ENCODE measurements at regions not wholly inside any gene's neighbourhood (a gene's known extent, or its start where the extent isn't known, plus 50 kb on each side); places are given as distances from the start of the nearest gene placed in this dataset.
A peak's percentile ranks its signal among the peaks of the same experiment; 100 is the strongest.

DNA sequence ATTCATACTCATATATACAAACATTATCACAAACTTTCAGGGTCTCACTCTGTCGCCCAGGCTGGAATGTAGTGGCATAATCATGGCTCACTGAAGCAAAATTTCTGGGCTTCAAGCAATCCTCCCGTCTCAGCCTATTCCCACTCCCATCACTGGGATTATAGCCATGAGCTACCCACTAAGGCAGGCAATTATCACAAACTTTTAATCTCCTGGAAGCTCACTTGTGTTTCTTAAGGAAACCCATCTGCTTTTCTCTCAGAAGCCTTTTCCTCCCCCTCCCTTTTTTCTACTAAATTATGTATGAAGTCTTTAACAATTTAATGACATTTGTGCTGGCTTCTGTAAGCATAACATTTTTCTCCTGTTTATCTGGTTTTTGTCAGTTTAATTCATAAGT lies 170.5 kb downstream of the AREG start:
- in situ Hi-C loops (cut with HindIII; ENCODE audit: low sequenced_read_pairs), result no loop called here
- no peak for DNase-seq (ENCODE audit: low read depth, low spot score)
- TF ChIP-seq, protein P1, sequence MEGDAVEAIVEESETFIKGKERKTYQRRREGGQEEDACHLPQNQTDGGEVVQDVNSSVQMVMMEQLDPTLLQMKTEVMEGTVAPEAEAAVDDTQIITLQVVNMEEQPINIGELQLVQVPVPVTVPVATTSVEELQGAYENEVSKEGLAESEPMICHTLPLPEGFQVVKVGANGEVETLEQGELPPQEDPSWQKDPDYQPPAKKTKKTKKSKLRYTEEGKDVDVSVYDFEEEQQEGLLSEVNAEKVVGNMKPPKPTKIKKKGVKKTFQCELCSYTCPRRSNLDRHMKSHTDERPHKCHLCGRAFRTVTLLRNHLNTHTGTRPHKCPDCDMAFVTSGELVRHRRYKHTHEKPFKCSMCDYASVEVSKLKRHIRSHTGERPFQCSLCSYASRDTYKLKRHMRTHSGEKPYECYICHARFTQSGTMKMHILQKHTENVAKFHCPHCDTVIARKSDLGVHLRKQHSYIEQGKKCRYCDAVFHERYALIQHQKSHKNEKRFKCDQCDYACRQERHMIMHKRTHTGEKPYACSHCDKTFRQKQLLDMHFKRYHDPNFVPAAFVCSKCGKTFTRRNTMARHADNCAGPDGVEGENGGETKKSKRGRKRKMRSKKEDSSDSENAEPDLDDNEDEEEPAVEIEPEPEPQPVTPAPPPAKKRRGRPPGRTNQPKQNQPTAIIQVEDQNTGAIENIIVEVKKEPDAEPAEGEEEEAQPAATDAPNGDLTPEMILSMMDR (IDR thresholded peaks at IDR 0.05; ENCODE audit: low read depth, low read length), result no peak

GRCh38 chr4:74618166-74618565 lies 173.2 kb downstream of the AREG start:
- H3K4me3 ChIP-seq (ENCODE audit: low read depth, low read length), result no peak overlapping the region
- TF ChIP-seq, protein P1 (IDR thresholded peaks at IDR 0.05; ENCODE audit: low read depth, low read length), result no peak
- no peak for DNase-seq (ENCODE audit: low read depth, low spot score)
- in situ Hi-C loops (cut with HindIII; ENCODE audit: low sequenced_read_pairs), result no loop called here

More for the DNA sequence above, 170.5 kb downstream of the AREG start:
- H3K4me3 ChIP-seq (ENCODE audit: low read depth, low read length), result no peak overlapping the region

- no peak overlapping the region for H3K4me3 ChIP-seq (ENCODE audit: low read depth, low read length)
- in situ Hi-C loops (cut with HindIII; ENCODE audit: low sequenced_read_pairs), result no loop called here
- DNase-seq (ENCODE audit: low read depth, low spot score), result peak; percentile 51
- TF ChIP-seq, protein P1 (IDR thresholded peaks at IDR 0.05; ENCODE audit: low read depth, low read length), result no peak
Measured at GRCh38 chr4:74618659-74619058, 173.7 kb downstream of the AREG start.

DNA sequence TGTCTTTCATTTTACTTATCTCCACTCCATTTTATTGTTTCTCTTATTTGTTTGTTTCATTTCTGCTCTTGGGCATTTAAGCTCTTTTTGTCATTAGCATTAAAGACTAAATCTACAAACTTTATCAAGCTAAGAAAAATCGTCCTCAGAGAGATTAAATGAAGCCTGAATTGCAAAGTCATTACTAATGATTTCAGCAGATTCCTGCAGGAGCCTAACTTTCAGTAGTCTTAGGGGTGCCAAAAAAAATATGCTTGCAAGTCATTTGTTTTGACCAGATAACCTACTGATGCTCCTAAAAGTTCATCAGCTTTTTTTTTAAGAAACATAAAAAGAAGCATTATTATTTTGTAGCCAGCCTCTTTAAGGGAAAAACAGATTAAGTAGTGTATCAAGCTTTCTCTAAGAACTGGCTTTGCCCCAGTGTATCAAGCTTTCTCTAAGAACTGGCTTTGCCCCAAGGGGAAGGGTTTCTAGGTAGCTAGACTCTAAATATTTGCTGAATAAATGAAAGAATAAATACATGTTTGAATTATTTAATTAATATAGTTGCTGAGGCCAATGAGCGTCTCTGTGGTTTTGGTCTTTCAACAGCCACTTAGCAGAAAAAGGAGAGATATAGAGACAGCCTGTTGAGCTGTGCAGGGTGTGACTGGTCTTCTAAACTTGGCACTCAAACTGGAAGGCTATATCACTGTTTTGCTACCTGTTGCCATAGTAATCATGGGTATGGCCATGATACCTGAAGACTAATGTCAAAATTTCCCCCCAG lies 174.2 kb downstream of the BTC start:
- no peak for DNase-seq (ENCODE audit: low read depth, low spot score)
- H3K4me3 ChIP-seq (ENCODE audit: low read depth, low read length), result no peak overlapping the region
- in situ Hi-C loops (cut with HindIII; ENCODE audit: low sequenced_read_pairs), result no loop called here
- TF ChIP-seq, protein P1 (IDR thresholded peaks at IDR 0.05; ENCODE audit: low read depth, low read length), result no peak

DNA sequence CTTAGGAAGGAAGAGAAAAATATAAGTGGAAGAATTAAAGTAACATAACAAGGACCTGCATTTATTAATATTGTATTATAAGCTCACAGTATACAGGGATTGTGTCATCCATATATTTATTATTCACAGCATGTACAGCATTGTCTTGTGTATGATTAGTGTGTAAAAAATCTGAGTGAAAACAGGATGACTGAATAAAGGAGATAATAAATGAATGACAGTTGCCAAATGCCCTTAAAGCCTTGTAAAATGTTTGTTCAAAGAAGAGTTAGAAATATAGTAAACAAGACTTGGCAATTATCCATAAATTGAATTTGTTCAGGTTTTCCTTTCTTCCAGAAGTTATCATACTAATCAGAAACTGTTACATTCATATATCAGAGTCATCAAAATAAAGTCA lies 172.7 kb downstream of the BTC start:
- in situ Hi-C loops (cut with HindIII; ENCODE audit: low sequenced_read_pairs), result no loop called here
- DNase-seq (ENCODE audit: low read depth, low spot score), result no peak
- H3K4me3 ChIP-seq (ENCODE audit: low read depth, low read length), result no peak overlapping the region
- TF ChIP-seq, protein P1 (IDR thresholded peaks at IDR 0.05; ENCODE audit: low read depth, low read length), result no peak

DNA sequence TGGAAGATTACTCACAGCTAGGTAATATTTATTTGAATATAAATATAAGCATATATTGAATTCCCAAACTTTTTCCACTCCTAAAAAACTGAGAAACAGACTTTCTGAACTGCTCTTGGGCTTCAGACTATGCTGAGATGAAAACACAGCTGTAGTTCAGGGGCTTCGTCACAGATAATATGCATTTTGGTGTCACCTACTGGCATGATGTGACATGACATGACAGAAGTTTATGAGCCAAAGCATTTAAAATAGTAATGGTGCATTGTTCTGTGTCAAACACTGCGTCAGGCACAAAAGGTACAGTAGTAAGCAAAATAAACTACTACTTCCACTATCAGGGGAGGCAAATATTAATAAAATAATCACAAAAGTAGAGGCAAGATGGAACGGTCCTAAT lies 171.3 kb downstream of the BTC start:
- in situ Hi-C loops (cut with HindIII; ENCODE audit: low sequenced_read_pairs), result no loop called here
- no peak overlapping the region for H3K4me3 ChIP-seq (ENCODE audit: low read depth, low read length)
- DNase-seq (ENCODE audit: low read depth, low spot score), result no peak
- TF ChIP-seq, protein P1 (IDR thresholded peaks at IDR 0.05; ENCODE audit: low read depth, low read length), result peak; percentile 33

Data from astrocyte of the spinal cord (primary cell).